CD4-positive, alpha-beta T cell treated with Interleukin-1 beta for 1 hour (primary cell): ENCODE measurements at regions not wholly inside any gene's neighbourhood (a gene's known extent, or its start where the extent isn't known, plus 50 kb on each side); places are given as distances from the start of the nearest gene placed in this dataset.

Experiments
- DNase-seq, 2 donors: peaks; one replicate each; pipeline ENCODE4 v3.0.0-alpha.2; 2020 to 2022

DNA sequence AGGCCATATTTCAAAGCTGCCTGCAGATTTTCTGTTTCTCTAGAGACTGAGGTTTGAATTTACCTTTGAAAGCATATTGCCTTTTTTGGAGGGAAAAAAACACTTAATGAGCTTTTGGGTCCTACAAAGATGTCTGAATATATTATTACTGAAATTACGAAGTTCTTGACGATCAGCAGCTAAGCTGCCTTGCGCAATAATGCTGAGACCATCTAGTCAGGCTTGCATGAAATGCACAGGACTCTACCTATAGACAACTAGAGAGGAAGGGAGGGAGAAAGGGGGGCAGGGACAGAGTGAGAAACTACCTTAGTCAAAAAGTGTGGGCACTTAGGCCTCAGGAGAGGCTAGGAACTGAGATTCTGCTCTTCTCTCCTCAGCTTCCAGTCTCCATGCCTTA lies 175.9 kb upstream of the KIF2A start:
- DNase-seq: no peak

DNA sequence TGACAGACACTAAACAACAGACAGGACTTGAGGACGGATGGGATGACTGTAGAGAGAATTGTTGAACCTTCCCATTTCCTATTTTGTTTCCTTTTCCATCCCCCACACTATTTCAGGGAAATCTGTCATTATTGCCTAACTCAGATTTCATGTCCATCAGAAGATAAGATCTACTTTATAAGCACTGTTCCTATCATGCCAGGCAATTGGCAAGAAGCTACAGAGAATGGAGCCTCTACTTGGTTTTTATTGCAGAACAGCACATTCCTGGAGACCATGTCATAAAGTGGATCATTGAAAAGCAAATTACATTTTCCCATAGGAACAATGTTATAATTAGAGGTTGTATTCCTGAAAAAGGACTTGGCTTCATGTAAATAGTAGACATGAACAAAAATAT lies 173.7 kb upstream of the KIF2A start:
- no peak for DNase-seq

DNA sequence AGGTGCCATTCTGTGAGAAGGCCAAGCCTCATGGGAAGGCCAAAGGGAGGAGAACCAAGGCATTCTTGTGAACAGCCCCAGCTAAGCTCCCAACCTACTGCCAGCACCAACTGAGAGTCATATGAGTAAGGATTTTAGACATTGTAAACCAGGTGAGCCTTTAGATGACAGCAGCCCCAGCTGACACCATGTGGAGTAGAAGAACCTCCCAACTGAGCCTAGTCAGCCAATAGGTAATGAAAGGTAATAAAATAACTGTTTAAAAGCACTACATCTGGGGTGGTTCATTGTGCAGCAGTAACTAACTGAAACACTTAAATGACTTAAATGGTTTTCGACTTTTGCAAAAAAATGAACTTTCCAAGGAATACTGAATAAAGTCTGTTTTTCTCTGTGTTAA lies 172.6 kb upstream of the KIF2A start:
- DNase-seq: no peak

DNA sequence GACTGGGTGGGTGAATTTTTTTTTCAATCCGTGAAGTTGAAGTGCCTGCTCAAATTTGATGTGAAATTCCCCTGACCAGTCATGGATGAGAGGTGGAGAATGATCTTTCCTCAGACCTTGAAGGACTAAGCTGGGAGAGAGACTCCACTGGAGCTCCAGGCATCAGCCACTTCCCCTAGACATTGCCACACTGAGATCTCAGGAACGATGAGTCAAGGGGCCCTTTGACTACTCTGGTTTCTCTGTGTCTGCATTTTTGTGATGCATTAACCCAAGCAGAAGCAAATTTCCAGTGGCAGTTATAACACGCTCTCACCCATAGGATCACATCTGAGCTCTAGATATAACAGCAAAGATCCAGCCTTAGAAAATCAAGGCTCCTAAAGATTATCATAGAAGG lies 171.2 kb upstream of the KIF2A start:
- no peak for DNase-seq

DNA sequence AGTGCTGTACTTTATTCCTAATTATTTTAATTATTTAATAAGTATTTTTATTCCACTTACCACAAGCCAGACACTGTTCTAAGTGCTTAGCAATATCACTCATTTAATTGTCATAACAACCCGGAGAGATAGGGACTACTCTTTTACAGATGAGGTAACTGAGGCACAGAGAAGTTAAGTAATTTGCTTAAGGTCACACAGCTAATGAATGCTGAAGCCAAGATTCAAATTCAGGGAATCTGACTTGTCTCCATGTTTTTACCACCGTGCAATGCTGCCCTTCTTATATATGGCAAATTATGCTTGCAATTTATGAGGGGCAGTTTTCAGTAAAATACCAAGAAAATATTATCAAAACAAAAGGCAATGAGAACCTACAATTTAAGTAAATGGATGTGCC lies 168.4 kb upstream of the KIF2A start:
- no peak for DNase-seq

DNA sequence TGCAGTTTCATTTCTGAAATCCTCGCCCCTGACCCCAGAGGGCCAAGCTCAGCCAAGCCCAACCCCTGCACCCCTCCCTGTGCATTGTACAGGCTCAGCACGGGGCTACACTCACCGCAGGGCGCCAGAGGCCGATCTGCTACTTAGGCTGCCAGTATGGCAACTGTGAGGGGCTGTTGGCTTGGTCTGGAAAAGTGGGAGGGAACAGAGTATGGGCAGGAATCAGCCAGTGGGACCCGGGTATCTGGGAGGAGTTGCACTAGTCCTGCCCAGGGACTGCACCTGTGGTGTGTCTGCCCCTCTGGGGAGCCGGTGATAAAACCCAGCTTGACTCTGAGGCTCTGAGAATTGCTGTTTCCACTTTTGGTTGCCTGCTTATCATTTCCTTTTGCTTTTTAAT lies 167.4 kb upstream of the KIF2A start:
- DNase-seq: no peak

DNA sequence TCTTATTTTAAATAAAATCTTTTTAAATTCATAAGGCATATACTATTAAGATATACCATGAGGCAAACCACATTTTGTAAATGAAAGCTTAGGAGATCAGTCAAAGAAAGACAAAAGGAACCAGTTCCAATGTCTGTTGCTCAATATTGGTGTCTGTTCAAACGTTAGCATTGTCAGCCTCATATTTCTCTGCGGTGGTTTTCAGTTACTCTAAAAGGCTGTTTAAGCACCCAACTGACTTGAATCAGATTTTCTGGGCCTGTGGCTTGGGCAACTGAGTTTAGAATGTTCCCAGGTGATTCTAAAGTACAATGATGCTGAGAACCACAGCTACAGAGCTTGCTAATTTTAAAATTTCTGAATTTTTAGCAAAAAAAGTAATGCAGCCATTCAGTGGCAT lies 166.3 kb upstream of the KIF2A start:
- DNase-seq: no peak

DNA sequence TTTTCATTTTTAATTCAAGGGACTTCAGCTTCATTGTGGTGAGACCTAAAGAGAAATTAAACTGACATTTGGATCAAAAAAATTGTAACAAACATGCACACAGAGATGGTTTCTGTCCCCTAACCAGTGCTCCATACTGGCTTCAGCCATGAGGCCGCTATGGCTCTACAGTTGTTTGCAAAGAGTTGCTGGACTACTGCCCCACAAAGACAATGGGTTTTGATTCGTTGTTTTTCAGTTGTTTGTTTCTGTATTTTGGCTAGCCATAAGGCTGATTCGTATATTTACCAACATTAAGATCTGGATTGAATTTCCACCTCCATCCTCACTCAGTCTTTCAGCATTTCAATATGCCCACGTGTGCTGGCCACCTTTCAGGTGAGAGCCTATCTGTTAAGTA lies 163.7 kb upstream of the KIF2A start:
- DNase-seq: no peak

DNA sequence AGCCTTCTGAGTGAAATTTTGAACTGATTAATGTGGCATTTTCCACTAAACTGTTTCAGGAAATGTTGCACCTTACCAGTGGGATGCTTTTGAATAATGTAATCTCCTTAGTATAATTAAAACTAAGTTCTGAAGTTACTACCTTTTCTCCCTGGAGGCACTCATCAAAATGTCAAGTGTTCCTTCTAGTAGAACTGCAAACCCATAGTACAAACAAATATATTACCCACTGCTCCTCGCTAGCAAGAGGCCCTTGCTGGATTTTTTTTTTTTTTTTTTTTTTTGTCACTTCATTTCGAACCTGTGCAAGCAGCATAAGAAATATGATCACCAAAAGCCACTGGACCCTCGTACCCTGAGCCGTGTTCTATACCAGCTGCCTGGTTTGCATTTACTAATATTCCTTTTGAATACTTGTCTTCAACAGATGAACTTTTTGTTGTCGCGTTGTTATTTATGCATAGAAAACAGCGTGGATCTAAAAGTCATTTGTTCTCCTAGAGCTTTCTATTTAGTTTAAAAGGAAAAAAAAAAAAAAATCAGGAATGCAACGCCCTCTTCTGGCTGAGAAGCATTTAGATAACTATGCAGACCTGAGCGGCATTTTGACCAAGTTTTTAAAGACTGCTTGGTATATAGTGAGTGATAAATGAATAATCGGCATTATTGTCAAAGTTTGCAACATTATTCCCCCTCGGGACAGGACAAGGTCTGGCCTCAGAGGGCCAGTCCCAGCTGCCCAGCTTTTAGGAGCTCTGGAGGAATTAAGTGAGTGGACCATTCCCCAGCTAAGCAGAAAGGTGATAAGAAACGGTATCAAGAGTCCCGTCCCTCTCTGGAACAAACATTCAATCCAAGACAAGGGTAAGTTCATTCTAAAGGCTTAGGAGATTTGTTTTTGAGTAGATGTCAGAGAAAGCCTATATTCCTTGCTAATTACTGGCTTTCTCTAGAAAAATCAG lies 162.5 kb upstream of the KIF2A start:
- DNase-seq: no peak

DNA sequence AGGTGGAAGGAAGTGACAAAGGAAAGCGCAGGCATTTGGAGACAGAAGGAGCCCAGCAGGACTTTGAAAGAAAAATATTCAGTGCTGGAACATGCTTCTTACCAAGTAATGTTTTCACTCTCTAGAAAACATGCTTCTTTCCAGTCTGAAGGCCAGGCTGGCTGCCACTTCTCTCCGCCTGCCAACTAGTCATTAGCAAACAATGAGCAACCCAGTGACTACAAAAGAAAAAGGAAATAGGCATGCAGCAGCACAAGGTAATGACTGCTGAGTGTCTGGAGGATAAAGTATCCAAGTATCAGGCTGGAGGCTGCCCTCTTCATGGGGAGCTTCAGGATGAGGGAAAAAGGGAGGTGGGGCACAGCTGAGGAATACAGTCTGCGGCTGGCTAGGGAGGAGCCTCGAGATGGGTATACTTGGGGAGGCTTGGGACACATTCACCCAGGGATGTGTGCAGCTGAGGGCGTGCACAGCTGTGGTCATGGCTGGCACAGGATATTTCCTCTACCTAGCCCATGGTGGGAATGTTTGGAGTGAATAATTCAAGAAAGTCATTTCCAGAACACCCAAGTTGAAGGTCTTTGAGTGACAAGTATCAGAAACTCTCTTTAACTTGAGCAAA lies 161.5 kb upstream of the KIF2A start:
- DNase-seq: no peak

DNA sequence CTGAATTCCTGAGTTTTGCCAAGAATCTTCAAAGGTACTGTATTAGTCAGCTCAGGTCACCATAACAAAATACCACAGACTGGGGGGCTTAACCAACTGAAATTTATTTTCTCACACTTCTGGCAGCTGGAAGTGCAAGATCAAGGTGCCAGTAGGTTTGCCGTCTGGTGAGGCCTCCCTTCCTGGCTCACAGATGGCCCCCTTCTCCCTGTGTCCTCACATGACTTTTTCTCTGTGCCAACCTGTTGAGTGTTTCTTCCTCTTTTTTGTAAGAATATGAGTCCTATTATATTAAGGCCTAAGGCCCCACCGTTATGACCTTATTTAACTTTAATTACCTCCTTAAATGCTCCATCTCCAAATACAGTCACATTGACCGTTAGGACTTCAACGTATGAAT lies 156.1 kb upstream of the KIF2A start:
- DNase-seq: no peak

DNA sequence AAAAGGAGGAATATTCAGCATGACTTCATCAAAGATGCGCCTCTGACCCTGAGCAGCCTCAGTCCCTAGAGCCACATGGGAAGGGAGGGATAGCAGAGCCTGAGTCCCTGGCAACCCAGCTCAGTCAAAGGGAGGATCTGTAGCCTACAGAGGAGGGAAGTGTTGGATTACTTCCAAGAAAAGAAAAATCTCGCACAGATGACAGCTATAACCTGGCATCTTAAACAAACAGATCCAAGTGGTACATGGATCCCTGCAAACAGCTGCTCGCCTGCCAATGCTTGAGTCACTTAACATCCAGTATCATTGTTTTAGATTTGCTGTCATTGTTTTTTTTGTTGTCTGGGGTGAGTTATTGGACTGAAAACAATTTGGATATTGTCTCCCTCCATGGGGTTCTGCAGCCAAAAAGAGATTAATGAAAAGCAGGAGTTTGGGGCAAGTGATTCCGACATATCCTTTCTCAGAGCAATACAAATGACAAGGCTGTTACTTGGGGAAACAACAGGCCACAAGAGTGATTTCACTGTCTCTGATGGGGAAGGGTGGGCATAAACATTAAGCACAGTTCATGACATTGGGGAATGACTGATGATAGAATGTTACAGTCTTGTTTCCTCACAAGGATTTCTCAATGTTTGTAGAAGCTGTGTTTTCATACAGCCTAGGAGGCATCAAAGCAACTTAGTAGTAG lies 153.5 kb upstream of the KIF2A start:
- no peak for DNase-seq

DNA sequence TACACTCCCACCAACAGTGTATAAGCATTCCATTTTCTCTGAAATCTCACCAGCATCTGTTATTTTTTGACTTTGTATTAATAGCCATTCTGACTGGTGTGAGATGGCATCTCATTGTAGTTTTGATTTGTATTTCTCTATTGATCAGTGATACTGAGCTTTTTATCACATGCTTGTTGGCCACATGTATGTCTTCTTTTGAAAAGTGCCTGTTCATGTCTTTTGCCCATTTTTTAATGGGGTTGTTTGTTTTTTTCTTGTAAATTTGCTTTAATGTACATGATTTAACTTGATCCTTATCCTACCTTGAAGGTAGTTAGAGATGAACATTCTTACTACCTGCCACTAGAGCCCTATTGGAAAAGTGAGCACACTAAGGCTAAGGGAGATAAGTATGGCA lies 151.2 kb upstream of the KIF2A start:
- no peak for DNase-seq

DNA sequence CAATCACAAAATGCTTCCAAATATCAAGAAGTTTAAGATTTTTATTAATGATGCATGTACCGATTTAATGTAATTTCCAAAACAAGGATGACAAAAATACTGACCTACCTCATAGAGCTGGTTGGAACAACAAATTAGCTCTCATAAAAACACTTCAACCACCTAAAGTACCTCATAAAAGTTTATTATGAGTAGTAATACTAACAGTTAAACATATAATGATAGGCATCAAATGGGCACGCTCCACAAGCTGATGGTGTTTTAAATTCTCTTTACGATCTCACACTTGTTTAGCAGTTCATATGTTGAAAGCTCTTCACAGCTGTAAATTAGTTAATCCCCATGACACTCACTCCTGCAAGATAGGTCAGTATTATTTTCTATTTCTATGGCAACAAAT lies 150.0 kb upstream of the KIF2A start:
- DNase-seq: no peak

DNA sequence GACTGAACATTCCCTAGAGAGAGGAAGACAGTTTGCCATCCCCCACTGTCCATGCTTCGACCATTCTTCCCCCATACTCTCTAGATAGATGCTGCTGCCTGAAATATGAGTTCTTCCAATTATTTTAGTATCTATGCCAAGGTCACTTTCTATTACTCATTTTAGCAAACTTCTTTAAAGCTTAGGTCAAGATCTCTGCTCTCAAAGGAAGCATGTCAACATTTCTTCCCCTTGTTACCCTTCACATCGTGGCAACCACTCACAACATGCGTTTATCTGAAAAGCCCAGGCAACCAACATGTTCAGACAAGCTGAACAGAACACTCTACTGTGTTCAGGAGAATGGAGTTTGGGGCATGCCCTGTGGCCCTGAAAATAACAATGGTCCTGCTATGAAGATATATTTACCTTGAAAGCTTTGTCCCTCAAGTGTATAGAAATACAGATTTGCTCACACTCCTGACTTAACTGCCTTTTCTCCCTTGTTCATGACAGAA lies 138.4 kb upstream of the KIF2A start:
- no peak for DNase-seq

DNA sequence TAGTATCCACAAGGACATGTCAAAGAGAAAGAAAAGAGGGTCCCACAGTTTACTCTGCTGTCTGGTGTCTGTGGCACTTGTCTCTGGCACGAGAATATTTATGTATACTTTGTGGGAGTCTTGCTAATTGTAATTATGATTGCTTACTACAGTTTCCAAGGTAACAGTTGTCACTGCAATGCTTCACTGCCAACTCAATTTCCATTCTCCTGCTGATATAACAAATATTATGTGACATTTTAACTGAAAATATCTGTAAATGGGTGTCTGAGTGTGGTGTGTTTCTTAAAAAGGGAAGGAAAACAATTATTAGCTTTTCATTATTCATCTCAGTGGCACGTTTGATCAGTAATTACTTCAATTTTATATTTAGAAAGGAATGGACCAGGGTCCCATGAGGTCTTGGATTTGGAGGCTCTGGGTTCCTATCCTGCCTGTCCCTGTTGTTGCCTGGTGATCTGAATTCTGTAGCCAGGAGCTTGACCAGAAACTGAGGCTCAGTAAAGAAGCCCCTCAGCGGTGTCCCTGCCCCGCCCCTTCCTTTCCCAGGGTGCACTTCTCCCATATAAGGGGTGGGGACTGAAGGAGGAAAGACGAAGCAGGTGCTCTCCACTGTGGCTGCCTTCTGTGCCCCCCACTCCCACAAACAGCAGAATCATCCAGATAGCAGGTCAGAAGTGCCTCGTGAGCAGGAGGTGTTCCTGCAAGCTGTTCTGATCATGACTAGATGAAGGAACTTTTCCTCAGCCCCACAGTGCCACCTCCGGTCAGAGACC lies 137.3 kb upstream of the KIF2A start:
- DNase-seq: no peak

DNA sequence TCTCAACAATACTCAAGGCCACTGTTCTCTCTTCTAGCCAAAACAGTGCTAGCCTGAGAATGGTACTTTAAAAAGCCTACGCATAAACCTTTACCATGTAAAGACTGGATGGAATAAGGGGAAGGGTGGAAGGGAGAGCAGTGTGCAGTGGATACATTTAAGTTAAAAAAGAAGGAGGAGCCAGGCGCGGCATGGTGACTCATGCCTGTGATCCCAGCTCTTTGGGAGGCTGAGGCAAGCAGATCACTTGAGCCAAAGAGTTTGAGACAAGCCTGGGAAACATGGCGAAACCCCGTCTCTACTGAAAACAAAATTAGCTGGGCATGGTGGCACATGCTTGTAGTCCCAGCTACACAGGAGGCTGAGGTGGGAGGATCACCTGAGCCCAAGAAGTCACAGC lies 127.7 kb upstream of the KIF2A start:
- no peak for DNase-seq

DNA sequence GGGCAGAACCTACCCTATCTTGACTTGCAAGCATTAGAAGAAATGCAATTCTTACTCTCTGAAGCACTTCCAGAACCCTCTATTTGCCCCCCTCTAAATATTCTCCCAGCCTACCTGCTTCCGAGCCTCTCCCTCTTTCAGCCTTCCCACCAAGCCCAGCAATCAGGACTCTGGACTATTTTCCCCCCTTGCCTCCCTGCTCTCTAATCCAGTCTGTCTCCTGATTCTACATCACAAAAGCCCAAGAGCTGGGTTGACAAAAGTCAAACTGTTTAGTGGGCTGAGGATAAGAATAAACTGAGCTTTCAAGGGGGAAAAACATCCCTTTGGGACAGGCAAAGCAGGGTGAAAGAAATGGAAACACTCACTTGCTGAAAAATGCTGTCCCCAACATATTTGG lies 123.2 kb upstream of the KIF2A start:
- no peak for DNase-seq

DNA sequence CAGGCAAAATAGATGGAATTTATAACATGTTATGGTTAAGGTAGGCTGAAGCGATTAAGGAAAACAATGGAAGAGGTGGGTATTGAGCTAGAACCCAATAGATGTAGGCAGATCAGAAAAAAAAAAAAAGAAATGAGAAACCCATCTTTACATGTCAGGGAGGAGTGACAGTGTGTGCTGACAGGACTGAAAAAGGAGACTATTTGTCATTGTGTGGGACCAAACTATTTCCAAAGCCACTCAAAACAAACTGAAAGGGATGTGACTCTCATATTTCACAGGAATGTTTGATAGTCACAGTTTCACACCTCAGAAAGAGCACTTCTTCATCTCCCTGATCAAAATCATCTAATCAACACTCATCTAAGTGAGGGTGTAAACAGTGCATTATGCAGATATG lies 122.3 kb upstream of the KIF2A start:
- no peak for DNase-seq

DNA sequence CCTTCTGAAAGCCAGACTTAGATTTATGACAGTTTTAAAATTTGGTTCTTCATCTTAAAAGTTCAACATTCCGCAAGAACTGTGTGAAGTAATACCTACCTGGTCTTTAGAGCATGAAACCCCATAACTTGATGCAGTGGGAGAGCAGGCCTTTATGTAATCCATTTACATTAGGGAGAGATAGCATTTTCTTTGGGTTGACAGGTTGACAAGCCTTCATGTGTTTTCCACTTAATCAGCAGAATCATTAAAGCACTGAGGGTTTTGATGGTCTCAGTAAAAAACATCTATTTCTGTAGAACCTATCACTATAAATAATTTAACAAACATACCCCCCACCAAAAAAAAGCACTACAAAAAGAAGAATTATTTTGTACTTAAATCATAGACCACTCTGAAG lies 121.6 kb upstream of the KIF2A start:
- DNase-seq: no peak

DNA sequence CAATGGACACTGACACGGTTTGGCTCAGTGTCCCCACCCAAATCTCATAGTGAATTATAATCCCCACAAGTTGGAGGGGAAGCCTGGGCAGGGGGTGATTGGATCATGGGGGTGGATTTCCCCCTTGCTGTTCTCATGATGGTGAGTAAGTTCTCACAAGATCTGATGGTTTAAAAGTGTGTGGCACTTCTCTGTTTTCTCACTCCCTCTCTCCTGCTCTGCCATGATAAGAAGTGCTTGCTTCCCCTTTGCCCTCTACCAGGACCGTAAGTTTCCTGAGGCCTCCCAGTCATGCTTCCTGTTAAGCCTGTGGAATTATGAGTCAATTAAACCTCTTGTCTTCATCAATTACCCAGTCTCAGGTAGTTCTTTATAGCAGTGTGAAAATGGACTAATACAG lies 115.8 kb upstream of the KIF2A start:
- no peak for DNase-seq

DNA sequence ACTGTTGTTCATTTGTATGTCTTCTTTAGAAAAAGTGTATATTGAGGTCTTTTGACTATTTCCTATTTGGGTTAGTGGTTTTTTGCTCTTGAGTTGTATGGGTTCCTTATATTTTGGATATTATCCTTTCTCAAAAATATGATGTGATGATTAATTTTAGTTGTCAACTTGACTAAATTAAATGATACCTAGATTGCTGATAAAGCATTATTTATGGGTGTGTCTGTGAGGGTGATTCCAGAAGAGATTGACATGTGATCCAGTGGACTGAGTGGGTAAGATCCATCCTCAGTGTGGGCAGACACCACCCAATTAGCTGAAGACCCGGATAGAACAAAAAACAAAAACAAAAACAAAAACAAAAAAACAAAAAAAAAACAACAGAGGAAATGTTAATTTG lies 115.1 kb upstream of the KIF2A start:
- no peak for DNase-seq

DNA sequence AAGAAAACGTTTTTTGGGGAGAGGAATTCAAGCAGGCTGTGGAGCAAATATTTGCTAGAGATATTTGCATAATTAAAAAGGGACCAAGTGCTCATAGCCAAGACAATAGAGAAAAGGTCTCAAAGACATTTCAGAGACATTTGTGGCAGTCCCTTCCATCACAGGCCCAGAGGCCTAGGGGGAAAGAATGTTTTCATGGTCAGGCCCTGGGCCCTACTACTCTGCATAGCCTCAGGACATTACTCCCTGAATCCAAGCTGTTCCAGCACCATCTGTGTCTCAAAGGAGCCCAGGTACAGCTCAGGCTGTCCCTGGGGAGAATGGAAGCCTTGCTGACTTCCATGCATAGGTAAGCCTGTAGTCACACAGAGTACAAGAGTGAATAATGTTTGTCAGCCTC lies 113.0 kb upstream of the KIF2A start:
- DNase-seq: no peak
